K562 (cell line): ENCODE measurements at regions not wholly inside any gene's neighbourhood (a gene's known extent, or its start where the extent isn't known, plus 50 kb on each side); places are given as distances from the start of the nearest gene placed in this dataset.

Experiments
- ATAC-seq: fragments of 200-7000 bp; cut with Tn5 transposase; 3 replicates; pipeline ENCODE4 v1.9.1; 2020; ENCODE audit warnings: moderate library complexity
- BruUV-seq: library from RNA; stranded (reverse); fragments of 400-500 nt; replicated peaks from 2 replicates; lab custom pipeline; 2021; lab: Mats Ljungman, UMichigan
- CTCF ChIA-PET: fragments of 300-600 bp; formaldehyde crosslinking; extraction: SDS; loops from one replicate; lab custom pipeline; 2021; ENCODE audit warnings: low intra/inter-chr PET ratio; lab: Yijun Ruan, JAX
- POLR2A ChIA-PET: fragments of 300-600, 350-650 bp; sonication (Branson Sonifier 250); formaldehyde crosslinking; extraction: SDS; loops from one replicate; lab custom pipeline; 2021; ENCODE audit warnings: antibody characterized with exemption, inconsistent platforms; lab: Yijun Ruan, JAX
- DNase-seq, 4 experiments: peaks; one replicate each; pipeline versions ENCODE4 v3.0.0 to v3.0.0-alpha.2; 2011 to 2018; ENCODE audit warnings: low spot score in 3 of 4, mixed read lengths in 3 of 4; ENCODE audit errors: extremely low read depth in 1 of 4
- FAIRE-seq: peaks from 2 replicates; lab custom pipeline; 2011; peaks lifted over from hg19 to GRCh38; lab: Jason Lieb, UNC
- H2AFZ ChIP-seq: 2 replicates; pipeline ENCODE4 v1.6.0; 2011; ENCODE audit warnings: low read depth, low read length, control low read depth, inconsistent platforms
- H3K27ac ChIP-seq: fragments of 200-600 bp; 3 replicates; pipeline ENCODE4 v1.8.0; 2011; ENCODE audit warnings: low read depth, mild to moderate bottlenecking, control low read depth, inconsistent platforms, low read length, moderate library complexity, mixed read lengths; ENCODE audit errors: extremely low read depth
- H3K27me3 ChIP-seq, 2 experiments: fragments of 300-600 bp in 1 of 2; 2 replicates in 1 of 2; 3 replicates in 1 of 2; pipeline versions ENCODE4 v1.6.0 to v1.8.0; 2011; ENCODE audit warnings: inconsistent platforms in 2 of 2, low read length in 2 of 2, mild to moderate bottlenecking in 1 of 2, mixed read lengths in 1 of 2, moderate library complexity in 1 of 2; ENCODE audit not compliant: control insufficient read depth in 2 of 2, insufficient read depth in 2 of 2
- H3K36me3 ChIP-seq: fragments of 300-600 bp; 3 replicates; pipeline ENCODE4 v1.8.0; 2011; ENCODE audit warnings: mild to moderate bottlenecking, low read length, inconsistent platforms; ENCODE audit not compliant: control insufficient read depth, insufficient read depth
- H3K4me1 ChIP-seq, 2 experiments: fragments of 200-600 bp in 1 of 2; replicated peaks in 1 of 2; 2 replicates in 1 of 2; 3 replicates in 1 of 2; pipeline versions ENCODE4 v1.5.1 to v1.8.0; 2011; ENCODE audit warnings: inconsistent platforms in 2 of 2, low read length in 2 of 2, mild to moderate bottlenecking in 1 of 2, mixed read lengths in 1 of 2, moderate library complexity in 1 of 2; ENCODE audit not compliant: control insufficient read depth in 2 of 2, insufficient read depth in 2 of 2
- H3K4me2 ChIP-seq: 2 replicates; pipeline ENCODE4 v1.6.1; 2011; ENCODE audit warnings: low read length, control low read depth, inconsistent platforms, mixed read lengths; ENCODE audit not compliant: insufficient read depth
- H3K4me3 ChIP-seq: fragments of 200-600 bp; sonication (generic), shearing (Covaris generic); 2 replicates; pipeline ENCODE4 v1.5.1; 2016; ENCODE audit warnings: control low read depth, inconsistent platforms
- H3K79me2 ChIP-seq: fragments of 200-600 bp; 3 replicates; pipeline ENCODE4 v1.8.0; 2011; ENCODE audit warnings: low read length, inconsistent platforms; ENCODE audit not compliant: control insufficient read depth, insufficient read depth
- H3K9ac ChIP-seq, 2 experiments: 2 replicates each; pipeline versions ENCODE4 v1.6.0 to v1.6.1; 2011; ENCODE audit warnings: low read depth in 2 of 2, low read length in 2 of 2, control low read depth in 1 of 2, inconsistent platforms in 1 of 2, mild to moderate bottlenecking in 1 of 2, mixed read lengths in 1 of 2; ENCODE audit not compliant: insufficient read depth in 1 of 2
- H3K9me1 ChIP-seq: one replicate; pipeline ENCODE4 v1.6.0; 2011; ENCODE audit warnings: inconsistent platforms, mild to moderate bottlenecking, low read length, moderate library complexity; ENCODE audit not compliant: control insufficient read depth, insufficient read depth
- H3K9me3 ChIP-seq: replicated peaks from 2 replicates; pipeline ENCODE4 v1.5.1; 2011; ENCODE audit warnings: low read depth, low read length, inconsistent platforms; ENCODE audit not compliant: control insufficient read depth, insufficient read depth
- H4K20me1 ChIP-seq: replicated peaks from 2 replicates; pipeline ENCODE4 v1.6.1; 2011; ENCODE audit warnings: low read length, inconsistent platforms, mixed read lengths; ENCODE audit not compliant: control insufficient read depth, insufficient read depth
- CHD2 ChIP-seq: IDR thresholded peaks from 2 replicates; pipeline ENCODE4 v1.6.1; 2011; ENCODE audit warnings: low read depth, low read length
- FOXA1 ChIP-seq: fragments of 450-650 bp; IDR thresholded peaks from 2 replicates; pipeline ENCODE4 v1.6.1; 2016; ENCODE audit warnings: mild to moderate bottlenecking, borderline replicate concordance
- MAFF ChIP-seq: IDR thresholded peaks from 2 replicates; pipeline ENCODE4 v1.6.1; 2012; ENCODE audit warnings: low read length, improper control_type of control experiment
- NCOR1 ChIP-seq: fragments of 450-650 bp; IDR thresholded peaks from 2 replicates; pipeline ENCODE4 v1.6.1; 2016; ENCODE audit warnings: mild to moderate bottlenecking, moderate library complexity
- RCOR1 ChIP-seq, 2 experiments: IDR thresholded peaks; 2 replicates each; pipeline ENCODE4 v1.6.1; 2012; ENCODE audit warnings: low read depth in 2 of 2, low read length in 2 of 2, borderline replicate concordance in 1 of 2, improper control_type of control experiment in 1 of 2
- SRSF7 ChIP-seq: fragments of 200-400 bp; formaldehyde crosslinking; optimal IDR thresholded peaks from 2 replicates; pipeline ENCODE3; 2017; ENCODE audit warnings: mild to moderate bottlenecking, low read depth, low read length
- TARDBP ChIP-seq: fragments of 450-650 bp; IDR thresholded peaks from 2 replicates; pipeline ENCODE4 v1.6.1; 2016
- TEAD4 ChIP-seq, 2 experiments: sonication (generic) in 1 of 2; formaldehyde crosslinking in 1 of 2; IDR thresholded peaks; 2 replicates each; pipeline versions ENCODE4 v1.6.1 to v1.8.0; 2012 to 2022; ENCODE audit warnings: borderline replicate concordance in 1 of 2, inconsistent platforms in 1 of 2, low read length in 1 of 2, mild to moderate bottlenecking in 1 of 2, missing genetic modification reagents in 1 of 2
- WHSC1 ChIP-seq: IDR thresholded peaks from one replicate; pipeline ENCODE4 v1.6.1; 2012; ENCODE audit warnings: low read length, control low read depth, inconsistent platforms
- WGBS: fragments of 100-300 bp; shearing (Covaris generic); methylation state at CpG from one replicate; pipeline ENCODE4 v1.1.6; 2016; ENCODE audit warnings: low coverage, mixed read lengths; ENCODE audit not compliant: insufficient coverage; ENCODE audit errors: missing lambda C conversion rate; 5-methylcytosine and 5-hydroxymethylcytosine counted together
- in situ Hi-C: fragments of 300-500 bp; cut with MboI; formaldehyde crosslinking; loops from 4 replicates; pipeline ENCODE4 v1.15.0; 2018; ENCODE audit warnings: inconsistent platforms, mixed read lengths
- intact Hi-C: fragments of 100-400 bp; cut with micrococcal nuclease; formaldehyde crosslinking; loops from 2 replicates; pipeline ENCODE4 v1.14.2; 2022
- TF ChIP-seq, protein P1 (sequence below): fragments of 250-450 bp; sonication (Bioruptor Pico); IDR thresholded peaks from 2 replicates; pipeline ENCODE4 v1.5.0; 2021; ENCODE audit warnings: mild to moderate bottlenecking, moderate library complexity
- TF ChIP-seq, protein P2 (sequence below): sonication (generic); formaldehyde crosslinking; IDR thresholded peaks from 2 replicates; pipeline ENCODE4 v1.8.1; 2022; ENCODE audit warnings: missing genetic modification reagents

DNA sequence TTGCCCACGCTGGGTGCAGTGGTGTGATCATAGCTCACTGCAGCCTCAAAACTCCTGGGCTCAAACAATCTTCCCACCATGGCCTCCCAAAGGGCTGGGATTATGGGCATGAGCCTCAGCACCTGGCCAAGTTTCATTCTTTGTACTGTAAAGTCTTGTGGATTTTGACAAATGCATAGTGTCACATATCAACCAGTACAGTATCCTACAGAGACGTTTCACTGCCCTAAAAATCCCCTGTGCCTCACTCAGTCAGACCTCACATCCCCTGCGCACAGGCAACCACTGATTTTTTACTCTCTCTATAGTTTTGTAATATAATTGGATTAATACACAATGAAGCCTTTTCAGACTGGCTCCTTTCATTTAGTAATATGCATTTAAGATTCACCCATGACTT is 130.7 kb upstream of the UBE2E1 start:
- Histone ChIP-seq H3K4me2 (no peak overlapping the region), H3K4me1 (peaks cover 0 to 6% of the 10 kb centered on the region in 2 experiments; a peak in 1 of 5 replicates), H3K4me3 (no peak overlapping the region), H3K36me3 (no peaks in the 10 kb centered on the region), H3K9me1 (no peaks in the 10 kb centered on the region), H3K79me2 (no peaks in the 10 kb centered on the region), H3K27me3 (peaks cover 14 to 15% of the 10 kb centered on the region in 2 experiments), H3K9ac (no peak overlapping the region), H3K9me3 (no peaks in the 10 kb centered on the region), H2AFZ (no peak overlapping the region), H4K20me1 (no peaks in the 10 kb centered on the region), H3K27ac (no peak overlapping the region)
- DNase-seq, result no peak
- intact Hi-C loops (no loop called here), in situ Hi-C loops (no loop called here)
- FAIRE-seq, result no peak
- ChIA-PET POLR2A (no interaction called here), CTCF (no interaction called here)
- BruUV-seq, result no TSS peak
- no peak for ATAC-seq
- TF ChIP-seq CHD2, result no peak
- TF ChIP-seq SRSF7, result no peak
- TF ChIP-seq, protein P1, sequence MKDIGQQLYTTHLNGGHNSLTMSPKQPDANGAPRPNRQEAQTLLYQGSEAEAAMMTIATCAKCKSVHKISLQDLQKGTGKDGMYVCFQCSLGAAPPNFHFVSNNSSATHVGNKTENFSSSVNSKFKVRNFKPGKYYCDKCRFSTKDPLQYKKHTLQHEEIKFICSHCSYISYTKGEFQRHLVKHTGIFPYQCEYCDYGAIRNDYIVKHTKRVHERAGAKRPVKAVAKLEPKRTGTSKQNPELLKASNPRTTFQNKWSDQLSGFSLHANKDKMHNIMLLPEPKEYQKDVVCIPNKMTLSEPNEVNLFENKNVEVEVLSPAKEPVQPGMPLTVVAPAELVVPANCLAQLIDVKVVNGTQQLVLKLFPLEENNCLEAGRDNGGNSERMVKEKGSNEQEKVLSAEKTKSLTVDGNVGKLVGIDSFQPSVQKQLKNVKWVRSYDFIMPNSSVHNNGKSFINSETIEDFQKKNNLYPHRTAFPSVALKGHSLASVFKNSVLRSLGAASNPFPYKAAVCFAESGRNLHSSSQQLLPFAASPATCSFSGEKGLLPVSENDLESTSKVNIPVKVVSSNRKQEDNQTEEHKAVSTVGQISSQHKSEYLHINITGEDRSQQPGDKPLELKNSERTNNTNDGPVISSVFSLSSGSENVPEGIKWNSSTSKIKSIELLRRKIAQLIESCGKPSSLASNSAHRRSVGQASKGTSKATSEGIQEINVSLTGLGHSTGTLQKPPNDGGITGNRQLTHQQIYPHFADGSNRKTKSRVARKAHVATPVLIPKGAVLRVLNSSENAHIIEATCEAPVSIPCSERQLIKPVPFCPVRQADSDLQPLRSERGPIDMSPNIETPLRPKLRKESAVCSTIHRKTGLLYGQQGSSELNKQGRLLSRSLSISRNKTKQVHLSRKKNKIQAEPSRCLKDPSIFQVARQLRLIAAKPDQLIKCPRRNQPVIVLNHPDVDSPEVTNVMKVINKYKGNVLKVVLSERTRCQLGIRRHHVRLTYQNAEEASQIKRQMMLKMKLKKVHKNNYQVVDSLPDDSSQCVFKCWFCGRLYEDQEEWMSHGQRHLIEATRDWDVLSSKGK (CRISPR knock-in tag), result no peak
- TF ChIP-seq NCOR1, result no peak
- no peak for TF ChIP-seq RCOR1 (IDR thresholded peaks at IDR 0.05; ENCODE audit: borderline replicate concordance in 1 of 2, low read depth in 2 of 2, low read length in 2 of 2)
- no peak for TF ChIP-seq TARDBP
- TF ChIP-seq MAFF, result no peak
- TF ChIP-seq FOXA1, result no peak
- no peak for TF ChIP-seq TEAD4 (IDR thresholded peaks at IDR 0.05; ENCODE audit: low read length)
- no peak for TF ChIP-seq TEAD4 (CRISPR knock-in tag; IDR thresholded peaks at IDR 0.05; ENCODE audit: borderline replicate concordance)
- TF ChIP-seq, protein P2, sequence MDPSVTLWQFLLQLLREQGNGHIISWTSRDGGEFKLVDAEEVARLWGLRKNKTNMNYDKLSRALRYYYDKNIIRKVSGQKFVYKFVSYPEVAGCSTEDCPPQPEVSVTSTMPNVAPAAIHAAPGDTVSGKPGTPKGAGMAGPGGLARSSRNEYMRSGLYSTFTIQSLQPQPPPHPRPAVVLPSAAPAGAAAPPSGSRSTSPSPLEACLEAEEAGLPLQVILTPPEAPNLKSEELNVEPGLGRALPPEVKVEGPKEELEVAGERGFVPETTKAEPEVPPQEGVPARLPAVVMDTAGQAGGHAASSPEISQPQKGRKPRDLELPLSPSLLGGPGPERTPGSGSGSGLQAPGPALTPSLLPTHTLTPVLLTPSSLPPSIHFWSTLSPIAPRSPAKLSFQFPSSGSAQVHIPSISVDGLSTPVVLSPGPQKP (CRISPR knock-in tag), result no peak
- TF ChIP-seq WHSC1, result no peak
- 4% methylated on average over 3 of the region's 3 CpGs for WGBS
